ENCODE measurements at regions not wholly inside any gene's neighbourhood (a gene's known extent, or its start where the extent isn't known, plus 50 kb on each side); places are given as distances from the start of the nearest gene placed in this dataset.

DNA sequence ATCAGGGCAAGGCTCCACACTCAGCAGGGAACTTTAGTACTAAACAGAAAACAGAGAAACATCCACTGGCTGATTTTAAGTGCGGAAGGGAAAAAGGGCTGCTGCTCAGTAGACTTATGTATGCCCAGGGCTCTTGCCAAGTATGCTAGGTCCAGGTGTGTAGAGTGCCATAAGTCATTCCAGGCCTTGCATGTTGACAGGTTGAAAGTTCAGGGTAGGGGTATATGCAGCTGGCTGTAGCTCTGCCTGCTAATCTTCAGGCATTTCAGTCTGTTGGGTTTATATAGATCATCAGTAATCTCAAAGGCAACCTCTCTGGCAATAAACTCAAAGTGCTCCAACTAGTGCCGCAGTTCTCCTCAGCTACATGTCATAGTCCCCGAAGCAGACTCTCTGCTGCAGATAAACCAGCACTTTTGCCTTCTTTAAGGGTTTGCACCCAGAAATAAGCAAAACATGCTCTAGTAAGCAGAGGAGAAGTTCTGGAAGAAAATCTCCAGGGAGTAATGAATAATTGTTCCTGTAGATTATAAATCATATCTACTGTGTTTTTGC lies 134.9 kb upstream of the GRIA3 start:
- Histone ChIP-seq H4K20me1 (ENCODE audit: control insufficient read depth, insufficient read depth, low read depth, low read length) (no peaks in the 10 kb centered on the region), H3K9me2 (replicated peaks; ENCODE audit: control insufficient read depth, low read length) (no peaks in the 10 kb centered on the region), H3K36me3 (ENCODE audit: control insufficient read depth, low read length) (no peaks in the 10 kb centered on the region), H3F3A (ENCODE audit: control insufficient read depth, insufficient read depth) (no peaks in the 10 kb centered on the region), H3K4me2 (ENCODE audit: low read length) (no peak overlapping the region), H3K9me3 (ENCODE audit: control insufficient read depth, insufficient read depth, low read length) (no peaks in the 10 kb centered on the region), H3K27me3 (ENCODE audit: control insufficient read depth, low read length) (no peaks in the 10 kb centered on the region), H3K79me2 (ENCODE audit: control insufficient read depth, low read length) (no peaks in the 10 kb centered on the region), H3K4me3 (ENCODE audit: low read length) (no peak overlapping the region), H3K4me1 (ENCODE audit: control insufficient read depth, low read length) (no peaks in the 10 kb centered on the region), H3K27ac (ENCODE audit: low read depth, low read length) (no peak overlapping the region)
- TF ChIP-seq EZH2phosphoT487 (IDR thresholded peaks at IDR 0.05; ENCODE audit: borderline replicate concordance, low read length): no peak
- TF ChIP-seq, protein P1, sequence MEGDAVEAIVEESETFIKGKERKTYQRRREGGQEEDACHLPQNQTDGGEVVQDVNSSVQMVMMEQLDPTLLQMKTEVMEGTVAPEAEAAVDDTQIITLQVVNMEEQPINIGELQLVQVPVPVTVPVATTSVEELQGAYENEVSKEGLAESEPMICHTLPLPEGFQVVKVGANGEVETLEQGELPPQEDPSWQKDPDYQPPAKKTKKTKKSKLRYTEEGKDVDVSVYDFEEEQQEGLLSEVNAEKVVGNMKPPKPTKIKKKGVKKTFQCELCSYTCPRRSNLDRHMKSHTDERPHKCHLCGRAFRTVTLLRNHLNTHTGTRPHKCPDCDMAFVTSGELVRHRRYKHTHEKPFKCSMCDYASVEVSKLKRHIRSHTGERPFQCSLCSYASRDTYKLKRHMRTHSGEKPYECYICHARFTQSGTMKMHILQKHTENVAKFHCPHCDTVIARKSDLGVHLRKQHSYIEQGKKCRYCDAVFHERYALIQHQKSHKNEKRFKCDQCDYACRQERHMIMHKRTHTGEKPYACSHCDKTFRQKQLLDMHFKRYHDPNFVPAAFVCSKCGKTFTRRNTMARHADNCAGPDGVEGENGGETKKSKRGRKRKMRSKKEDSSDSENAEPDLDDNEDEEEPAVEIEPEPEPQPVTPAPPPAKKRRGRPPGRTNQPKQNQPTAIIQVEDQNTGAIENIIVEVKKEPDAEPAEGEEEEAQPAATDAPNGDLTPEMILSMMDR (IDR thresholded peaks at IDR 0.05; ENCODE audit: low read depth, low read length, poor library complexity, severe bottlenecking): no peak

DNA sequence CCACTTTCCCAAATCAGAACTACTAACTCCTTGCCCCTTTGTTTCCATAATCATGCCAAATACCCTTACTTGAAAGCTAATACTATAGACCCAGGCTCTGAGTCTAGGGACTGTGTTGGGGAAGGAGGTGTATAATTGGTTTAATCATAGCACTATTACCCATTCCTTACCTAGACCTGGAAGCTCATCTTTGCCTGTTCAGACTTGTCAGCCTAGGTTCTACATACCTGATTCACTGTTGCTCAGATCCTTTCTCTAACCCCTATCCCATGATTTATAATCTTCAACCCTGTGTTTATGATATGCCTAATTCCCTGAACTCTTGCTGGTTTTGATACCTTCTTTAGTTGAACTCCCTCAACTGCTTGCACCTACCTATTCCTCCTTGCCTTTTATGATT lies 123.1 kb upstream of the GRIA3 start:
- Histone ChIP-seq H3K4me3 (ENCODE audit: low read length) (no peak overlapping the region), H3K9me2 (replicated peaks; ENCODE audit: control insufficient read depth, low read length) (no peaks in the 10 kb centered on the region), H3K9me3 (ENCODE audit: control insufficient read depth, insufficient read depth, low read length) (no peaks in the 10 kb centered on the region), H3K4me1 (ENCODE audit: control insufficient read depth, low read length) (no peaks in the 10 kb centered on the region), H3K27ac (ENCODE audit: low read depth, low read length) (no peak overlapping the region), H3K79me2 (ENCODE audit: control insufficient read depth, low read length) (no peaks in the 10 kb centered on the region), H3K4me2 (ENCODE audit: low read length) (no peak overlapping the region), H3K27me3 (ENCODE audit: control insufficient read depth, low read length) (no peaks in the 10 kb centered on the region), H3K36me3 (ENCODE audit: control insufficient read depth, low read length) (no peaks in the 10 kb centered on the region), H3F3A (ENCODE audit: control insufficient read depth, insufficient read depth) (no peaks in the 10 kb centered on the region), H4K20me1 (ENCODE audit: control insufficient read depth, insufficient read depth, low read depth, low read length) (no peaks in the 10 kb centered on the region)
- TF ChIP-seq, protein P1 (IDR thresholded peaks at IDR 0.05; ENCODE audit: low read depth, low read length, poor library complexity, severe bottlenecking): no peak
- no peak for TF ChIP-seq EZH2phosphoT487 (IDR thresholded peaks at IDR 0.05; ENCODE audit: borderline replicate concordance, low read length)

DNA sequence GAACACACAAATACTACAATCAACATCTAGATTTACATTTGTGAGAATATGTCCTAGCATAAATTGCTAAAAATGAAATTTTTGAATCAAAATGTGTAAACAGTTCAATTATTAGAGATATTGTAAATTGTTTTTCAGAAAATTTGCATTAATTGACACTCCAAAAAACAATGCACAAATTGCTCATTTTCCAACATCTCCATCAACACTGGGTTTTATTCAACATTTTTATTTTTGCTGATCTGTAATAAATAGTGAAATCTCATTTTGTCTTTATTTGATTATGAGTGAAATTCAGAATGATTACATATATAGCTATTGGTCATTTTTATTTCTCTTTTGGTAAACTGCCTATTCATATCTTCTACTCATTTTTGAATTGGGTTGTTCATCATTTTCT lies 120.0 kb upstream of the GRIA3 start:
- Histone ChIP-seq H3K36me3 (ENCODE audit: control insufficient read depth, low read length) (no peaks in the 10 kb centered on the region), H3F3A (ENCODE audit: control insufficient read depth, insufficient read depth) (no peaks in the 10 kb centered on the region), H3K27ac (ENCODE audit: low read depth, low read length) (no peak overlapping the region), H3K9me3 (ENCODE audit: control insufficient read depth, insufficient read depth, low read length) (no peaks in the 10 kb centered on the region), H3K79me2 (ENCODE audit: control insufficient read depth, low read length) (no peaks in the 10 kb centered on the region), H4K20me1 (ENCODE audit: control insufficient read depth, insufficient read depth, low read depth, low read length) (no peaks in the 10 kb centered on the region), H3K27me3 (ENCODE audit: control insufficient read depth, low read length) (no peaks in the 10 kb centered on the region), H3K9me2 (replicated peaks; ENCODE audit: control insufficient read depth, low read length) (no peaks in the 10 kb centered on the region), H3K4me1 (ENCODE audit: control insufficient read depth, low read length) (no peaks in the 10 kb centered on the region), H3K4me3 (ENCODE audit: low read length) (no peak overlapping the region), H3K4me2 (ENCODE audit: low read length) (no peak overlapping the region)
- no peak for TF ChIP-seq EZH2phosphoT487 (IDR thresholded peaks at IDR 0.05; ENCODE audit: borderline replicate concordance, low read length)
- TF ChIP-seq, protein P1 (IDR thresholded peaks at IDR 0.05; ENCODE audit: low read depth, low read length, poor library complexity, severe bottlenecking): no peak
